Vagina (tissue), 2 donors: ENCODE measurements at regions not wholly inside any gene's neighbourhood (a gene's known extent, or its start where the extent isn't known, plus 50 kb on each side); places are given as distances from the start of the nearest gene placed in this dataset.

ENCODE experiments used
- DNase-seq, 2 donors: peaks; one replicate each; pipeline ENCODE4 v3.0.0-alpha.2; 2017; ENCODE audit errors: extremely low spot score in 2 of 2
- H3K27ac ChIP-seq: fragments of 200-600 bp; sonication (generic); one replicate; pipeline ENCODE4 v1.5.1; 2019
- H3K27me3 ChIP-seq: fragments of 200-600 bp; sonication (generic); one replicate; pipeline ENCODE4 v1.5.1; 2019
- H3K36me3 ChIP-seq, 2 donors: fragments of 200-600 bp; sonication (generic); one replicate each; pipeline ENCODE4 v1.5.1; 2017 to 2019
- H3K4me1 ChIP-seq: fragments of 200-600 bp; sonication (generic); one replicate; pipeline ENCODE4 v1.5.1; 2019
- H3K4me3 ChIP-seq, 2 donors: fragments of 200-600 bp; sonication (generic); 1 replicate in 1 of 2; 2 replicates in 1 of 2; pipeline ENCODE4 v1.5.1; 2016 to 2019
- H3K9me3 ChIP-seq: fragments of 200-600 bp; sonication (generic); one replicate; pipeline ENCODE4 v1.5.1; 2019
- CTCF ChIP-seq, 3 experiments: fragments of 450-650 bp in 2 of 3; fragments of 200-600 bp in 1 of 3; sonication (generic) in 1 of 3; IDR thresholded peaks; one replicate each; pipeline ENCODE4 v1.5.1; 2017 to 2019; ENCODE audit warnings: antibody characterized with exemption in 3 of 3, mild to moderate bottlenecking in 2 of 3, moderate library complexity in 2 of 3
- POLR2A ChIP-seq, 2 donors: fragments of 450-650 bp; IDR thresholded peaks; one replicate each; pipeline ENCODE4 v1.6.1; 2017; ENCODE audit warnings: antibody characterized with exemption in 2 of 2, mild to moderate bottlenecking in 2 of 2, moderate library complexity in 2 of 2
- POLR2AphosphoS5 ChIP-seq, 2 donors: sonication (generic); formaldehyde crosslinking; IDR thresholded peaks; one replicate each; pipeline ENCODE4 v1.9.0; 2017; ENCODE audit warnings: antibody characterized with exemption in 2 of 2, mild to moderate bottlenecking in 2 of 2, low read depth in 1 of 2; ENCODE audit not compliant: insufficient read depth in 1 of 2
- intact Hi-C: fragments of 100-400 bp; cut with DNase I; formaldehyde crosslinking; loops from one replicate; pipeline ENCODE4 v1.15.1; 2023

- Histone ChIP-seq H3K27ac (no peak overlapping the region), H3K9me3 (no peaks in the 10 kb centered on the region), H3K4me1 (peaks cover 5% of the 10 kb centered on the region), H3K4me3 (no peak overlapping the region), H3K27me3 (no peaks in the 10 kb centered on the region), H3K36me3 (no peaks in the 10 kb centered on the region)
- TF ChIP-seq CTCF (IDR thresholded peaks at IDR 0.05) (no peak), POLR2A (IDR thresholded peaks at IDR 0.05) (no peak), POLR2AphosphoS5 (IDR thresholded peaks at IDR 0.05; ENCODE audit: insufficient read depth in 1 of 2, low read depth in 1 of 2) (no peak)
- DNase-seq: no peak
- intact Hi-C loops: no loop called here
Measured at GRCh38 chr13:80787604-80788003, 446.7 kb upstream of the SPRY2 start.

GRCh38 chr13:80783926-80784565 lies 443.1 kb upstream of the SPRY2 start:
- intact Hi-C loops: no loop called here
- Histone ChIP-seq H3K27me3 (no peaks in the 10 kb centered on the region), H3K36me3 (no peaks in the 10 kb centered on the region), H3K4me1 (peaks cover 5% of the 10 kb centered on the region), H3K4me3 (no peak overlapping the region), H3K27ac (no peak overlapping the region), H3K9me3 (no peaks in the 10 kb centered on the region)
- DNase-seq: no peak
- no peak for TF ChIP-seq CTCF (IDR thresholded peaks at IDR 0.05)
- no peak for TF ChIP-seq POLR2A (IDR thresholded peaks at IDR 0.05)
- no peak for TF ChIP-seq POLR2AphosphoS5 (IDR thresholded peaks at IDR 0.05; ENCODE audit: insufficient read depth in 1 of 2, low read depth in 1 of 2)

- no peak for DNase-seq
- Histone ChIP-seq H3K4me3 (no peak overlapping the region), H3K36me3 (no peaks in the 10 kb centered on the region), H3K4me1 (peaks cover 5% of the 10 kb centered on the region), H3K9me3 (no peaks in the 10 kb centered on the region), H3K27ac (no peak overlapping the region), H3K27me3 (no peaks in the 10 kb centered on the region)
- TF ChIP-seq POLR2AphosphoS5 (IDR thresholded peaks at IDR 0.05; ENCODE audit: insufficient read depth in 1 of 2, low read depth in 1 of 2) (no peak), CTCF (IDR thresholded peaks at IDR 0.05) (no peak), POLR2A (IDR thresholded peaks at IDR 0.05) (no peak)
- intact Hi-C loops: no loop called here
Measured at GRCh38 chr13:80782441-80782840, 441.5 kb upstream of the SPRY2 start.

GRCh38 chr13:80778297-80778696 lies 437.4 kb upstream of the SPRY2 start:
- no peak for DNase-seq
- no peak for TF ChIP-seq POLR2A (IDR thresholded peaks at IDR 0.05)
- TF ChIP-seq CTCF (IDR thresholded peaks at IDR 0.05): no peak
- TF ChIP-seq POLR2AphosphoS5 (IDR thresholded peaks at IDR 0.05; ENCODE audit: insufficient read depth in 1 of 2, low read depth in 1 of 2): no peak
- intact Hi-C loops: no loop called here

GRCh38 chr13:80757694-80758093 lies 416.8 kb upstream of the SPRY2 start:
- Histone ChIP-seq H3K9me3 (no peaks in the 10 kb centered on the region), H3K27ac (no peak overlapping the region), H3K4me3 (no peak overlapping the region), H3K4me1 (no peaks in the 10 kb centered on the region), H3K27me3 (no peaks in the 10 kb centered on the region), H3K36me3 (no peaks in the 10 kb centered on the region)
- no peak for DNase-seq
- intact Hi-C loops: no loop called here
- no peak for TF ChIP-seq POLR2A (IDR thresholded peaks at IDR 0.05)
- no peak for TF ChIP-seq CTCF (IDR thresholded peaks at IDR 0.05)
- TF ChIP-seq POLR2AphosphoS5 (IDR thresholded peaks at IDR 0.05; ENCODE audit: insufficient read depth in 1 of 2, low read depth in 1 of 2): no peak

More at GRCh38 chr13:80778297-80778696, 437.4 kb upstream of the SPRY2 start:
- H3K4me1 ChIP-seq: no peaks in the 10 kb centered on the region
- no peaks in the 10 kb centered on the region for H3K36me3 ChIP-seq
- no peak overlapping the region for H3K27ac ChIP-seq
- no peaks in the 10 kb centered on the region for H3K9me3 ChIP-seq
- no peaks in the 10 kb centered on the region for H3K27me3 ChIP-seq
- no peak overlapping the region for H3K4me3 ChIP-seq
